HG03342 (cell line): ENCODE measurements at regions not wholly inside any gene's neighbourhood (a gene's known extent, or its start where the extent isn't known, plus 50 kb on each side); places are given as distances from the start of the nearest gene placed in this dataset.
"Not testable (repeated sequence)": the region's sequence is repeated elsewhere in the genome, so short reads cannot be mapped to it uniquely, and the experiment has no call there.

ENCODE experiments used
- ATAC-seq: cut with Tn5 transposase; IDR thresholded peaks from one replicate; pipeline ENCODE4 v1.9.1; 2021; ENCODE audit warnings: mild to moderate bottlenecking, moderate library complexity; ENCODE audit not compliant: unreplicated experiment

- no peak for ATAC-seq
Measured at GRCh38 chr13:71018544-71018943, 848.5 kb downstream of the DACH1 start.

DNA sequence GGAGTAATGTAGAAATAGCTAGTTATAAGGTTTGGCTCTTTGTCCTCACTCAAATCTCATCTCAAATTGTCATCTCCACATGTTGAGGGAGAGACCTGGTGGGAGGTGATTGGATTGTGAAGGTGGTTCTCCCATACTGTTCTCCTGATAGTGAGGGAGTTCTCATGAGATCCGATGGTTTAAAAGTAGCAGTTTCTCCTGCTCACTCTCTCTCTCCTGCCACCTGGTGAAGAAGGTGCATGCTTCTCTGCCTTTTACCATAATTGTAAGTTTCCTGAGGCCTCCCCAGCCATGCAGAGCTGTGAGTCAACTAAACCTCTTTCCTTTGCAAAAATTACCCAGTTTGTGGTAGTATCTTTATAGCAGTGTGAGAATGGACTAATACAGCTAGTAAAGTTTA, 849.4 kb downstream of the DACH1 start:
- no peak for ATAC-seq

- ATAC-seq, result no peak
Measured at GRCh38 chr13:71015516-71015915, 851.5 kb downstream of the DACH1 start.

DNA sequence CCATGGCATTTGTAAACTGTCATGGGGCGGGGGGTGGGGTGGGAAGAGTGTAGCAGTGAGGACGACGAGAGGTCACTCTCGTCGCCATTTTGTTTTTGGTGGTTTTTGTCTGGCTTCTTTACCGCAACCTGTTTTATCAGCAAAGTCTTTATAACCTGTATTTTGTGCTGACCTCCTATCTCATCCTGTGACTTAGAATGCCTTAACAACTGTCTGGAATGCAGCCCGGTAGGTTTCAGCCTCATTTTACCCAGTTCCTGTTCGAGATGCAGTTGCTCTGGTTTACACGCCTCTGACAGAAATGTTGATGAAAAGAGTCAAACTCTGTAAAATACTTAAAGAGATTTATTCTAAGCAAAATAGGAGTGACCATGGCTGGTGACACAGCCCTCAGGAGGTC, 852.0 kb downstream of the DACH1 start:
- ATAC-seq, result no peak

DNA sequence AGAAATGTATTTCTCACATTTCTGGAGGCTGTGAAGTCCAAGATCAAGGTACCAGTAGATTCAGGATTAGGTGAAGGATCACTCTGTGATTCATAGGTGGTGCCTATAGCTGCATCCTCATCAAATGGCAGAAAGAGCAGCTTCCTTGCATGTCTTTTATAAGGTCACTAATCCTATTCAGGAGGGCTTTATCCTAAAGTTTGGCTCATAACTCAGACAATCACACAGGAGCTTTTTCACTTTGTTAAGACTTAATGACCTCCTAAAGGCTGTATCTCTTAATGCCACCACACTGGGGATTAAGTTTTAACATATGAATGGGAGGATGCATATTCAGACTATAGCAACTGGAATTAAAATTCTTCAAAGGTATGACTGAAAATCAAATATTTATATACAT, 861.1 kb downstream of the DACH1 start:
- no peak for ATAC-seq

GRCh38 chr13:70995338-70995737, 871.7 kb downstream of the DACH1 start:
- no peak for ATAC-seq

DNA sequence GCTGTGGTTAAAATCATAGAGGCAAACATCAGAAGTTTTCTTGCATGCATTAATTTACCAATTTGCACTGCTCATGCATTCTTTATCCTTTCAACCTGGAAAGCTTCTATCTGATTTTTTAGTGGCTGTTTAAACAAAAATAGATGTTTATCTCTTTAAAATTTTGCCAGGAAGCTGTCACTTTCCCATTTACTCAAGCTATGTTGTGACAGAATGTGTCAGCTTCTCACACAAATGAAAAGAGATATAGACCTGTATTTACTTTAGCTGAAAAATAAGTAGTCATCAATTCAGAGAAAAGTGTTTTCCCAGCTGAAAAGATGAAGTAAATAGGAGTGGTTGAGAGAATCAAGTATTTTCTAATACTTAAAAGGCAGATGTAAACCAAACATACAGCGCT, 872.8 kb downstream of the DACH1 start:
- ATAC-seq, result no peak

DNA sequence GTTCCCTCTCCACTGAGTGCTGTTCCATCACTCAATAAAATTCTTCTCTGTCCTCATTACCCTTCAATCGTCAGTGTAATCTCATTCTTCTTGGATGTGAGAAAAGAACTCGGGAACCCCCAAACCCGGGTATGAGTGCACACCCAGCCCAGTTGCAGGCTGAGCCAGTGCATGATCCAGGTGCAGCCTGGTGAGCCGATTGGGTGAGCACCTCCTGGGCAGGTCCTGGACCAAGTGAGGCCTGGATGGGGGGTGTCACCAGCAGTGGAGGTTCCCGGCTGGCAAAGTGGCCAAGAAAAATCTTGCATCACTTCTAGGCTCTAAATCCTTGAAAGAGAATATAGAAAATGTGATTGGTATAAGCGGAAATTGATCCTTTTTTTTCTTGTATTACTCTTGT, 878.8 kb upstream of the KLHL1 start:
- no peak for ATAC-seq

DNA sequence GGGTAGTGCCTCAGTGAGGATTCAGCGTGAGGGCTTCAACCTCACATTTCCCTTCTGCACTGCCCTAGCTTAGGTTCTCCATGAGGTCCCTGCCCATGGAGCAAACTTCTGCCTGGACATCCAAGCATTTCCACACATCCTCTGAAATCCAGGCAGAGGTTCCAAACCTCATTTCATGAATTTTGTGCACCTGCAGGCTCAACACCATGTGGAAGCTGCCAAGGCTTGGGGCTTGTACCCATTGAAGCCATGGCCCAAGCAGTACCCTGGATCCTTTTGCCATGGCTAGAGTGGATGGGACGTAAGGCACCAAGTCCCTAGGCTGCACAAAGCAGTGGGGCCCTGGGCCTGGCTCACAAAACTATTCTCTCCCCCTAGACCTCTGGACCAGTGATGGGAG, 877.1 kb upstream of the KLHL1 start:
- ATAC-seq, result no peak

DNA sequence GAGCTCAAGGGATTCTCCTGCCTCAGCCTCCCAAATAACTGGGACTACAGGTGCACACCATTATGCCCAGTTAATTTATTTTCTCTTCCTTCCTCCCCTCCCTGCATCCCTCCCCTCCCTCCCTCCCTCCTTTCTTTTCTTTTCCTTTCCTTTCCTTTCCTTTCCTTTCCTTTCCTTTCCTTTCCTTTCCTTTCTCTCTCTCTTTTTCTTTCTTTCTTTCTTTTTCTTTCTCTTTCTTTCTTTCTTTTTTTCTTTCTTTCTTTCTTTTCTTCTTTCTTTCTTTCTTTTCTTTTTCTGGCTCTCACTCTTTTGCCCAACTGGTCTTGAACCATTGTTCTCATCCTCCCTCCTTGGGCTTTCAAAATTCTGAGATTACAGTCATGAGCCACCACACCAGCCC, 873.0 kb upstream of the KLHL1 start:
- not testable (repeated sequence) for ATAC-seq

DNA sequence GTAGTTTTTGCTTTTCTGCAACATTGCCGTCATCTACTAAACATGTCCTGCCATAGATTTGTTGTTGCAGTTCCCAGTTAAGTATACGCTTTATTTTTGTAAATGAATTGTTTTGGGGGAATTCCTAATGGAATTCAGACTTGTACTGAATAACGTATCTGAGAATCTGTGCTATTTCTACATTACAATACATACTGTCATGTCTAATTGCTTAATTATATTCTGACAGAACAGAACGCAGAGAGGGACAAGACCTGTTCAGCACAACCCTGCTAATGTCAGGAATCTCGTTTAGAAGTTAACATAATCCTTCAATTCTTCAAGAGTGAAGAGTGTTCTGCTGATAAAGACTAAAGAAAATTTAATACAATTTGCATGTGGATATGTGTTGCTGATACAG, 861.1 kb upstream of the KLHL1 start:
- ATAC-seq, result no peak

- ATAC-seq, result no peak
Measured at GRCh38 chr13:70967564-70967963, 859.3 kb upstream of the KLHL1 start.

DNA sequence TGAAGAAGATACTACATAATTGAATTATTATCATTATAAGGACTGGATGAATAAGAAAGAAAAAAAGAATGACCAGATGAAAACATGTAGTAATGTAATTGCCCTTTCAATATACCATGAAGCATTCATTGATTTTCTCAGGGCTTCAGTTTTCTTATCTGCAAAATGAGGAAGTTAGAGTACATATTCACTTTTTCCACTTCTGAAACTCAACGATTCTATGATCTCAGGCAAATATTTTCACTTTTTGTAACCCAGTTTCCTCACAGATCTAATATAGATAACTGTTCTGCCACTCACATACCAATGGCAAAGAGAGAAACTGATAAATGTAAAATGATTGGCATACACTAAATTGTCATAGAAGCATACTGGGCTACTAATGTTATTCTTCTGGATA, 856.6 kb upstream of the KLHL1 start:
- no peak for ATAC-seq

GRCh38 chr13:70964124-70964523, 855.9 kb upstream of the KLHL1 start:
- no peak for ATAC-seq

DNA sequence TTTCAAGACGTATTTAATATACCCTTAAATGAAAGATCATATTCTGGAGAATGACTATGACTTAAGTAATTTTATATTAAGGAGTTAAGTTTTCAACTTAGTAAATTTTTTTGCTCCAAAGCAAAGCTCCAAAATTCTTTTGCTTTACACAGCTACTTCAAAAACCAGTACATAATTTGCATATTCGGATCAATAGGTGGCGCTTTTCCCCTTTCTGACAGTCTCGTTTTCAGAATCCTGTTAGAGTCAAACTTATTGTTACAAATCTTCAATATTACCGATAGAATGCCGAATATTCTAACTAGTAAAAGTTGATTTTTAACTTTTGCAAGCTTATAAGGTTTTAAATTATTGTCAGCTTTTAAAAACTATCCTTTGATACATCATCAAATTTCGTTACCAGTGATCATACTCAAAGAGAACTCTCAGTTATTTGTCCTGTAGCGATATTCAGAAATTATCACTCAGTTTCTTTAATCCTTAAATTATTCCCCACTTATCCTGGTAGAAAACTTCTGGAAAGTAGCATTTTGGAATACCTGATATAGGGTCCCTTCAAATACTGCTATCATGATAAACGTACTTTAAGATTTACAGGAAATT, 852.7 kb upstream of the KLHL1 start:
- no peak for ATAC-seq

DNA sequence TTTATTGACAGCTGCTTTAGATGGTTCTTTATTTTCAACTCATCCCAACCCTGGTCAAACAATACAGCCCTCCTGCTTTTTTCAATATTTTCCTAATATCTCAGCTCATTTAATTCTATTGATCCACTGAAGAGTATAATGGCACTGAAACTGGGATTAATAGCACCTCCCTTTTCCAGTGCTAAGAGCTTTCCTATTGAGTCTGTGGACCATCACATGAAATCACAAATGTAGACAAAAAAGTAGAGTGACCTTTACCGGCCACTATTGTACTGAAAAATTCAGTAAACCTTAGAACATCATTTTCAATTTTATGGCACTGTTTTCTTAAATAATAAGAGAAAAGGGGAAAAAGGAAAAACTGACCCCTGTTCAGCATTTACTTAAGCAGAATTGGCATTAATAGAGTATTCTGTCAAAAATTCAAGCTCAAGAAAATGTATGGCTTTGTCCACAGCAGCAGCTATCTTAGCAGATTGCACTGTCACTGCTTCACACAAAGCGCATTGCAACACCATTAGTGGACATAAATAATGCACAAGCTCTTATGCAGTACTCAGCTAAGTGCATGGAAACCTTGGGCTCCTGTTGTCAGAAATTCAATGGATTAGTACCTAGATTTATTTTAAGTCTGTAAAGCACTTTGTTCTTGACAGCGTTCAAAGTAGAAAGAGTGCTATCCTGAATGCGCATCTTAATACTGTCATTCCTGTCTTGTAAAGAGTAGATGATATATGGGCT, 851.0 kb upstream of the KLHL1 start:
- ATAC-seq, result no peak

DNA sequence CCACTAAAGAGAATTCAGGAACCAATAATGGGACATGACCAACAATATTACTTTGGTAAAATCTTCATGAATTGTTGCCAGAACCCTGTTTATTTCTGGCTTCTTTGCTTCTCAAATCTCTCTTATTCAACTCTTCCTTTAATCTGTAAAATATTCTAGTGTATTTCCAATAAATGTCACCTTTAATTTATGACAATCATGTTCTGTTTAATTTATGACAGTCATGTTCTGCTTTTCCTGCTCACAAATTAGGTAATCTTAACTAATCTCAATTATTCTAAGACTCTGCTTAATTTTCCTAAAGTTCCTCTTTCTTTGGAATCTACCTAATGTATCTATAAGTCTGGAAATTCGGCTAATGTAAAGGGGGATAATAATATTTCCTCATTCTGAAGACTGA, 847.6 kb upstream of the KLHL1 start:
- no peak for ATAC-seq

- ATAC-seq, result no peak
Measured at GRCh38 chr13:70950664-70951063, 842.4 kb upstream of the KLHL1 start.

GRCh38 chr13:70945506-70945905, 837.3 kb upstream of the KLHL1 start:
- ATAC-seq, result no peak

DNA sequence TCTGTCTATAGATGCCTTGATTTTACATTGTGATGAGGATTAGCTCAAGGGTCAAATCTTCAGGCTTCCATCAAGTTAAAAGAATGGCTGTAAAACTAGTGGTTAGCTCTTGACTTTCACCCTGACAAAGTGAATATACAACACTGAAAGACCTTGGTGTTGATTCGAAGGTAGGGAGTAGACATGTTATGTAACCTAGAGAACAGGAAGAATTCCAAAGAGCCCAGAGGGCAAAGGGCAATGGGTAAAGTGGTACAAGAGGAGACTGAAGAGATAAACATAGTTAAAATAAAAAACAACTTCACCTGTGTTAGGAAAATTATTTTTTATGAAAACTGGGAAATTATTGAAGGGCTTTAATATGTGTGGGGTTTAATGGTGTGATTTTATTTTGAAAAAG, 833.2 kb upstream of the KLHL1 start:
- no peak for ATAC-seq

DNA sequence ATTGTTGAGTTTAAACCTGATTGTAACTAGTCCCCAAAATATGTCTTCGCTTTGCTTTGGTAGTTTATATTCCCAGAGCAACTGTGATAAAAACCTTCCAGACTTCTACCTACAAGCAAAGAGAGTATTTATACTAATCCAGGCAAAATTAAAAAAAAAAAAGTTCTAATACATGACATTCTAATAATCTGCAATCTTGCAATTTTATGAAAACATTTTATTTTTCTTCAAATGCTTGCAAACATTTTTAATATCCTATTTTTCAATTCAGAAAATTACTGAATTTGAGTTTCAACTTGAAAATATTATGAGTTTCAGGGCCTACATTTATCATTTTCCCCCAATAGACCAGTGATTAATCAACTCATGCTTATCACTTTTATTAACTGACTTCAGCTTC, 830.2 kb upstream of the KLHL1 start:
- no peak for ATAC-seq

DNA sequence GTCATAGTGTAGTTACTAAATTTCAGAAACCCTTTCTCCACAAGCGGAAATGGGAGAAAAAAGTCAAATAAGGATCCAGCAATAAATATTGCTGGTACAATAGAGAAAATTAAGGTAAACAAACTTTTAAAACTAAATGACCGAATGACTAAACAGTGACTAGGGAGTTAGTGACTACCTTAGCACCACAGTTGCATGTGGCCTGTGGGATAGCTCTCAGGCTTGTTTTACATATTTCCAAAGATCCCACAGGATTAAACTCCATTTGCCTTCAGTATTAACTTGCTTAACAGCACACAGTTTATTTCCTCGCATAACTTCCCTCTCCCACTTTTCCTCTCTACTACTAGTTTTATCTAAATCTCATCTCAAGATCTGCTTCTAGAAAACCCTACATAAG, 824.3 kb upstream of the KLHL1 start:
- no peak for ATAC-seq
